HL-60 (cell line): ENCODE measurements at regions not wholly inside any gene's neighbourhood (a gene's known extent, or its start where the extent isn't known, plus 50 kb on each side); places are given as distances from the start of the nearest gene placed in this dataset.

Experiments
- DNase-seq, 2 experiments: peaks; one replicate each; pipeline ENCODE4 v3.0.0-alpha.2; 2010 to 2020; ENCODE audit warnings: low read depth in 1 of 2, low spot score in 1 of 2
- H3K27ac ChIP-seq: fragments of 250-450 bp; sonication (Bioruptor Pico); replicated peaks from 2 replicates; pipeline ENCODE4 v1.5.1; 2020; ENCODE audit warnings: mild to moderate bottlenecking, moderate library complexity
- H3K27me3 ChIP-seq: fragments of 250-450 bp; sonication (Bioruptor Pico); 2 replicates; pipeline ENCODE4 v1.5.1; 2021; ENCODE audit warnings: mild to moderate bottlenecking, moderate library complexity; ENCODE audit not compliant: insufficient read depth, poor library complexity, severe bottlenecking
- H3K4me3 ChIP-seq: replicated peaks from 2 replicates; pipeline ENCODE4 v1.5.1; 2011; ENCODE audit warnings: mild to moderate bottlenecking, control low read depth, low read length; ENCODE audit not compliant: insufficient read depth
- GABPA ChIP-seq: IDR thresholded peaks from 2 replicates; pipeline ENCODE4 v1.6.1; 2012; ENCODE audit warnings: low read depth
- POLR2AphosphoS5 ChIP-seq: IDR thresholded peaks from 2 replicates; pipeline ENCODE4 v1.6.1; 2012; ENCODE audit warnings: low read depth
- SPI1 ChIP-seq: IDR thresholded peaks from 2 replicates; pipeline ENCODE4 v1.6.1; 2012; ENCODE audit warnings: low read depth, mild to moderate bottlenecking, borderline replicate concordance
- TF ChIP-seq, protein P1 (sequence below): IDR thresholded peaks from one replicate; pipeline ENCODE4 v1.5.1; 2011; ENCODE audit warnings: low read length, control low read depth, inconsistent platforms; ENCODE audit not compliant: insufficient read depth
- TF ChIP-seq, protein P2 (sequence below): IDR thresholded peaks from 2 replicates; pipeline ENCODE4 v1.6.1; 2012; ENCODE audit warnings: low read depth; ENCODE audit not compliant: insufficient replicate concordance

DNA sequence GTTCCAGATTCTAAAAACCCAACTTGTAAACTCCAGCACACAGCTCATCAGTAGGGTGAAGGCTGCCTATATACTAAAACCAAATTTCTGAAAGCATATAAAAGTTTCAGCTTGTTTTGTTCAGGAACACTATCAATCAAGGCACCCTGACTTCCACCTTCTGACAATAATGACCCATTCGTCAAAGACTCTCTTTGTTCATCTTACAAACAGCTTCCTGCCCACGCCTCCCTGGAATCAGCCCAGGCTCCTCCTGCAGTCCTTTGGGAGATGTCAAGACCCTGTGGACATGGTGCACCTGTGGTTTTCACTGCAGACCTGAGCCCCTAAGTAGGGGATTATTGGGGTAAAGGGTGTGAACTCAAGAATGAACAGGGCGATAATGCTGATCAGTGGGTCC is 178.9 kb upstream of the CAMK1G start:
- no peak overlapping the region for H3K27ac ChIP-seq
- no peak for DNase-seq
- TF ChIP-seq SPI1 (no peak), GABPA (no peak), POLR2AphosphoS5 (no peak)
- TF ChIP-seq, protein P1, sequence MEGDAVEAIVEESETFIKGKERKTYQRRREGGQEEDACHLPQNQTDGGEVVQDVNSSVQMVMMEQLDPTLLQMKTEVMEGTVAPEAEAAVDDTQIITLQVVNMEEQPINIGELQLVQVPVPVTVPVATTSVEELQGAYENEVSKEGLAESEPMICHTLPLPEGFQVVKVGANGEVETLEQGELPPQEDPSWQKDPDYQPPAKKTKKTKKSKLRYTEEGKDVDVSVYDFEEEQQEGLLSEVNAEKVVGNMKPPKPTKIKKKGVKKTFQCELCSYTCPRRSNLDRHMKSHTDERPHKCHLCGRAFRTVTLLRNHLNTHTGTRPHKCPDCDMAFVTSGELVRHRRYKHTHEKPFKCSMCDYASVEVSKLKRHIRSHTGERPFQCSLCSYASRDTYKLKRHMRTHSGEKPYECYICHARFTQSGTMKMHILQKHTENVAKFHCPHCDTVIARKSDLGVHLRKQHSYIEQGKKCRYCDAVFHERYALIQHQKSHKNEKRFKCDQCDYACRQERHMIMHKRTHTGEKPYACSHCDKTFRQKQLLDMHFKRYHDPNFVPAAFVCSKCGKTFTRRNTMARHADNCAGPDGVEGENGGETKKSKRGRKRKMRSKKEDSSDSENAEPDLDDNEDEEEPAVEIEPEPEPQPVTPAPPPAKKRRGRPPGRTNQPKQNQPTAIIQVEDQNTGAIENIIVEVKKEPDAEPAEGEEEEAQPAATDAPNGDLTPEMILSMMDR: no peak
- TF ChIP-seq, protein P2, sequence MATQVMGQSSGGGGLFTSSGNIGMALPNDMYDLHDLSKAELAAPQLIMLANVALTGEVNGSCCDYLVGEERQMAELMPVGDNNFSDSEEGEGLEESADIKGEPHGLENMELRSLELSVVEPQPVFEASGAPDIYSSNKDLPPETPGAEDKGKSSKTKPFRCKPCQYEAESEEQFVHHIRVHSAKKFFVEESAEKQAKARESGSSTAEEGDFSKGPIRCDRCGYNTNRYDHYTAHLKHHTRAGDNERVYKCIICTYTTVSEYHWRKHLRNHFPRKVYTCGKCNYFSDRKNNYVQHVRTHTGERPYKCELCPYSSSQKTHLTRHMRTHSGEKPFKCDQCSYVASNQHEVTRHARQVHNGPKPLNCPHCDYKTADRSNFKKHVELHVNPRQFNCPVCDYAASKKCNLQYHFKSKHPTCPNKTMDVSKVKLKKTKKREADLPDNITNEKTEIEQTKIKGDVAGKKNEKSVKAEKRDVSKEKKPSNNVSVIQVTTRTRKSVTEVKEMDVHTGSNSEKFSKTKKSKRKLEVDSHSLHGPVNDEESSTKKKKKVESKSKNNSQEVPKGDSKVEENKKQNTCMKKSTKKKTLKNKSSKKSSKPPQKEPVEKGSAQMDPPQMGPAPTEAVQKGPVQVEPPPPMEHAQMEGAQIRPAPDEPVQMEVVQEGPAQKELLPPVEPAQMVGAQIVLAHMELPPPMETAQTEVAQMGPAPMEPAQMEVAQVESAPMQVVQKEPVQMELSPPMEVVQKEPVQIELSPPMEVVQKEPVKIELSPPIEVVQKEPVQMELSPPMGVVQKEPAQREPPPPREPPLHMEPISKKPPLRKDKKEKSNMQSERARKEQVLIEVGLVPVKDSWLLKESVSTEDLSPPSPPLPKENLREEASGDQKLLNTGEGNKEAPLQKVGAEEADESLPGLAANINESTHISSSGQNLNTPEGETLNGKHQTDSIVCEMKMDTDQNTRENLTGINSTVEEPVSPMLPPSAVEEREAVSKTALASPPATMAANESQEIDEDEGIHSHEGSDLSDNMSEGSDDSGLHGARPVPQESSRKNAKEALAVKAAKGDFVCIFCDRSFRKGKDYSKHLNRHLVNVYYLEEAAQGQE: no peak
- no peak overlapping the region for H3K4me3 ChIP-seq
- no peaks in the 10 kb centered on the region for H3K27me3 ChIP-seq

DNA sequence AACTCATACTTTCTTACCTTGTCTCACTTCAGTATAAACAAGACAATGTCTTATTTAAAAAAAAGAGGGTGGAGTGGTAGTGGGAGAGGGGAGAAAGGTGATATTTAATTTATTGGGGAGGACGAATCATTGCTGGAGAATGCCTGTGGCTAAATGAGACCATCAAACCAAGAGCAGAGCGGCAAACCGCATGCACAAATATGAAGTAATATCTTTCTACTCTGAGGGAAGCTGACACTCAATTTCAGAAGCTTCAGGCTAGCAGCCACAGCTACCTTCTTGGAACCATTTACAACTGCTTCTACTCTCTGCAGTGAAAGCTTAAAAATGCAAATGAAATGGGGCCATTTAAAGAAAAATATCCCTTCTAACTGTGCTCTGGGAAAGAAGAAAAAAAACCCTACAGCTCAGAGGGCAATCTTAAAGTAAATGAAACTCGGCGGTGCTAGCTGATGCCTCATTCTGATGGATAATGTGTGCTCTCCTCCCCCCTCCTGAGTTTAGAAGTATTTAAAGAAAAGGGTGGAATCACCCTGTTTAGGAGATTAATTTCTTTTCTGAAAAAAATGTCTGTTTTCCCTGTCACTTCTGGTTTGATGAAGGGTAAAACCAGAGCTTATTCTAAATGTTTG is 178.2 kb upstream of the CAMK1G start:
- Histone ChIP-seq H3K27ac (no peak overlapping the region), H3K4me3 (no peak overlapping the region), H3K27me3 (no peaks in the 10 kb centered on the region)
- DNase-seq: no peak
- TF ChIP-seq POLR2AphosphoS5 (no peak), SPI1 (no peak)
- TF ChIP-seq, protein P1: no peak

DNA sequence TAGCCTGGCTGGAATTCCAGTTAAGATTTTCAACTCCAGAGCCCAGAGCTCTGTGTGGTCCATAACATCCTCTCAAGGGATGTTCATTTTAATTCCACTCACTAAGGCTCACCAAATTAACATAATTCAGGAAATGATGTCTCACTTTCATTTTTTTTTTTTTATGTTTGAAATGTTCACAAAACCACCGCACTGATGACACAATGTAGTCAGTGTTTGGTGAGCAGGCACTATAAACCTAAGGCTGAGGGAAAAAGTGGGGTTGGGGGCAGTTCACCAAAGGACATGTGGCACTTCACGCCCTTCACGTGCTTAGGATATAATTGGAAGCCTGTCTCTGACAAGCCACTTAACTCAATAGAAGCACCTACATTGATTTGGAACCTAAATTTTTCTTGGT is 177.3 kb upstream of the CAMK1G start:
- Histone ChIP-seq H3K4me3 (no peak overlapping the region), H3K27me3 (no peaks in the 10 kb centered on the region), H3K27ac (no peak overlapping the region)
- TF ChIP-seq, protein P1: no peak
- TF ChIP-seq SPI1 (no peak), POLR2AphosphoS5 (no peak), GABPA (no peak)
- TF ChIP-seq, protein P2: no peak
- no peak for DNase-seq

DNA sequence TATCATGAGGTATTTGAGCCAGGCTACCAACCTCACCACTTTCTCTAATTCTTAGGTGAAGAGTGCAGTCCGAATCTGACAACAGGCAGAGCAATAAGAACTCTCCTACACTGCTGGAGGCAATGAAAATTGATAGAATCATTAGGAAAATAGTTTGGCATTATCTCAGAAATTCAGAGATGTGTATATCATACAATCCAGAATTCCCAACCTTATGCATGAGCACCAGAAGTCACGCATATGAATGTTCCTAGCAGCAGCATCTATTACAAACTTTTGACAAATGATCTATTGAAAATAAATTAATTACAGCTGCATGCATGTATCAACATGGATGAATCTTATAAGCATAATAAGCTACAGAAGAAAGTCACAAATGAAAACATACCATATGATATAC is 176.9 kb upstream of the CAMK1G start:
- no peak for DNase-seq
- H3K4me3 ChIP-seq: no peak overlapping the region
- TF ChIP-seq POLR2AphosphoS5: no peak
- no peaks in the 10 kb centered on the region for H3K27me3 ChIP-seq
- no peak overlapping the region for H3K27ac ChIP-seq
